GM18907 (cell line): ENCODE measurements at regions not wholly inside any gene's neighbourhood (a gene's known extent, or its start where the extent isn't known, plus 50 kb on each side); places are given as distances from the start of the nearest gene placed in this dataset.

Experiments
- ATAC-seq: cut with Tn5 transposase; IDR thresholded peaks from one replicate; pipeline ENCODE4 v1.9.1; 2021; ENCODE audit warnings: mild to moderate bottlenecking, moderate library complexity; ENCODE audit not compliant: unreplicated experiment

- ATAC-seq, result no peak
Measured at GRCh38 chr17:72338304-72338703, 217.5 kb downstream of the SOX9 start.

GRCh38 chr17:72338847-72339790 is 218.3 kb downstream of the SOX9 start:
- no peak for ATAC-seq

GRCh38 chr17:72340836-72341235 is 220.0 kb downstream of the SOX9 start:
- no peak for ATAC-seq

GRCh38 chr17:72342061-72342460 is 221.2 kb downstream of the SOX9 start:
- ATAC-seq, result no peak

- no peak for ATAC-seq
Measured at GRCh38 chr17:72342627-72343527, 222.1 kb downstream of the SOX9 start.

- no peak for ATAC-seq
Measured at GRCh38 chr17:72343911-72344310, 223.1 kb downstream of the SOX9 start.

GRCh38 chr17:72344613-72345012 is 223.8 kb downstream of the SOX9 start:
- no peak for ATAC-seq

- ATAC-seq, result no peak
Measured at GRCh38 chr17:72345088-72345487, 224.3 kb downstream of the SOX9 start.

- ATAC-seq, result no peak
Measured at GRCh38 chr17:72345536-72345935, 224.7 kb downstream of the SOX9 start.

GRCh38 chr17:72346306-72346705 is 225.5 kb downstream of the SOX9 start:
- no peak for ATAC-seq

- ATAC-seq, result no peak
Measured at GRCh38 chr17:72349011-72349410, 228.2 kb downstream of the SOX9 start.

GRCh38 chr17:72349491-72349995 is 228.7 kb downstream of the SOX9 start:
- ATAC-seq, result no peak

- no peak for ATAC-seq
Measured at GRCh38 chr17:72350073-72350472, 229.3 kb downstream of the SOX9 start.

- ATAC-seq, result no peak
Measured at GRCh38 chr17:72351365-72351764, 230.5 kb downstream of the SOX9 start.

GRCh38 chr17:72351884-72352346 is 231.1 kb downstream of the SOX9 start:
- no peak for ATAC-seq

- no peak for ATAC-seq
Measured at GRCh38 chr17:72353502-72353901, 232.7 kb downstream of the SOX9 start.

- no peak for ATAC-seq
Measured at GRCh38 chr17:72354071-72354470, 233.3 kb downstream of the SOX9 start.

- ATAC-seq, result no peak
Measured at GRCh38 chr17:72357764-72358365, 237.0 kb downstream of the SOX9 start.

- no peak for ATAC-seq
Measured at GRCh38 chr17:72358465-72358864, 237.6 kb downstream of the SOX9 start.

GRCh38 chr17:72359274-72359673 is 238.5 kb downstream of the SOX9 start:
- no peak for ATAC-seq

GRCh38 chr17:72359811-72360210 is 239.0 kb downstream of the SOX9 start:
- ATAC-seq, result no peak
